T-cell (primary cell): ENCODE measurements at regions not wholly inside any gene's neighbourhood (a gene's known extent, or its start where the extent isn't known, plus 50 kb on each side); places are given as distances from the start of the nearest gene placed in this dataset.

ENCODE experiments used
- ATAC-seq, 4 experiments: fragments of 200-7000 bp in 3 of 4; fragments of 150-1000 bp in 1 of 4; cut with Tn5 transposase; replicated peaks in 1 of 4; 1 replicate in 3 of 4; 2 replicates in 1 of 4; pipeline ENCODE4 v1.10.0; 2021; ENCODE audit warnings: moderate library complexity in 3 of 4, mild to moderate bottlenecking in 2 of 4, moderate number of reproducible peaks in 1 of 4
- CTCF ChIA-PET, 2 donors: fragments of 300-600 bp; sonication (Branson Sonifier 250); formaldehyde crosslinking; loops; one replicate each; lab custom pipeline; 2022; ENCODE audit warnings: antibody characterized with exemption in 2 of 2; lab: Charles Lee
- POLR2A ChIA-PET, 2 donors: fragments of 300-600 bp; sonication (Branson Sonifier 250); formaldehyde crosslinking; loops; one replicate each; lab custom pipeline; 2022; ENCODE audit warnings: antibody characterized with exemption in 2 of 2; lab: Charles Lee
- DNase-seq, 35 experiments: peaks; one replicate each; pipeline versions ENCODE4 v3.0.0 to v3.0.0-alpha.2; 2013 to 2023
- H3K27ac ChIP-seq: one replicate; pipeline ENCODE4 v1.5.1; 2013; ENCODE audit warnings: low read length
- H3K27me3 ChIP-seq, 2 experiments: replicated peaks in 1 of 2; 1 replicate in 1 of 2; 2 replicates in 1 of 2; pipeline versions ENCODE4 v1.6.1 to v1.7.0; 2013; ENCODE audit warnings: low read length in 1 of 2, mixed read lengths in 1 of 2; ENCODE audit not compliant: control insufficient read depth in 2 of 2, insufficient read depth in 2 of 2; ENCODE audit errors: extremely low read depth in 1 of 2
- H3K36me3 ChIP-seq, 2 donors: 1 replicate in 1 of 2; 2 replicates in 1 of 2; pipeline versions ENCODE4 v1.6.1 to v1.7.0; 2013; ENCODE audit warnings: low read length in 1 of 2; ENCODE audit not compliant: control insufficient read depth in 2 of 2, insufficient read depth in 1 of 2; ENCODE audit errors: extremely low read depth in 1 of 2
- H3K4me1 ChIP-seq, 2 experiments: 1 replicate in 1 of 2; 2 replicates in 1 of 2; pipeline versions ENCODE4 v1.6.1 to v1.7.0; 2013; ENCODE audit warnings: low read length in 2 of 2, mixed read lengths in 1 of 2; ENCODE audit not compliant: insufficient read depth in 2 of 2, control insufficient read depth in 1 of 2; ENCODE audit errors: extremely low read depth in 1 of 2
- H3K4me3 ChIP-seq, 2 donors: 1 replicate in 1 of 2; 2 replicates in 1 of 2; pipeline versions ENCODE4 v1.5.1 to v1.7.0; 2013; ENCODE audit warnings: mild to moderate bottlenecking in 2 of 2, low read length in 1 of 2, moderate library complexity in 1 of 2; ENCODE audit not compliant: control insufficient read depth in 1 of 2; ENCODE audit errors: extremely low read depth in 1 of 2
- H3K9me3 ChIP-seq: 2 replicates; pipeline ENCODE4 v1.7.0; 2013
- H3K27ac Mint-ChIP-seq, 2 donors: one replicate each; pipeline ENCODE4 v1.8.0; 2020 to 2021; ENCODE audit warnings: mild to moderate bottlenecking in 2 of 2, mixed read lengths in 2 of 2
- H3K27me3 Mint-ChIP-seq, 2 donors: one replicate each; pipeline ENCODE4 v1.8.0; 2021 to 2022; ENCODE audit warnings: mixed read lengths in 2 of 2
- H3K36me3 Mint-ChIP-seq: one replicate; pipeline ENCODE4 v1.8.0; 2021; ENCODE audit warnings: mixed read lengths
- H3K4me1 Mint-ChIP-seq, 3 donors: one replicate each; pipeline ENCODE4 v1.8.0; 2020 to 2022; ENCODE audit warnings: mixed read lengths in 3 of 3, mild to moderate bottlenecking in 1 of 3
- H3K4me3 Mint-ChIP-seq, 3 donors: one replicate each; pipeline ENCODE4 v1.8.0; 2020 to 2022; ENCODE audit warnings: mild to moderate bottlenecking in 3 of 3, mixed read lengths in 3 of 3, moderate library complexity in 3 of 3
- H3K9me3 Mint-ChIP-seq, 3 donors: one replicate each; pipeline ENCODE4 v1.8.0; 2020 to 2022; ENCODE audit warnings: mixed read lengths in 3 of 3
- WGBS: methylation state at CpG from one replicate; pipeline ENCODE4 v1.1.5; 2013; ENCODE audit warnings: missing lambda C conversion rate; ENCODE audit not compliant: insufficient coverage; 5-methylcytosine and 5-hydroxymethylcytosine counted together

DNA sequence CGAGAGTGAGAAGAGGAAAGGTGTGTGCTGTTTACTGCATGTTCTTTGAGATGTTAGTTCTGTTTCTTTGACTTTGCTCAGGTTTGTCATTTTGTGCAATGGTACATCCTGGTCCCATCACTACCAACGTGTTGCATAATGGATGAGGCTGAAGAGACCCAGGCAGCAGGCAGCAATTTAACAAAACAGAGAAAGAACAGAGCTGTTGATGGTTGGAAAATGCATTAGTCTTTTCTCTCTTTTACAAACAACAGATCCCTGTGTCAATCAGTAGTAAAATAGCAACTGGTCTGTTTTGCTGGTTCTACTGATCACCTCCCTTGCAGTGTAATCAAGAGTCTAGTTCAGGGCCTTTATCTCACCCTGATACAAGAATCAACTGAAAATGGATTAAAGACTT lies 64.8 kb upstream of the LIMCH1 start:
- no peaks in the 10 kb centered on the region for H3K9me3 ChIP-seq
- Mint-ChIP-seq H3K4me3 (no peak overlapping the region), H3K36me3 (no peaks in the 10 kb centered on the region), H3K27ac (no peak overlapping the region), H3K9me3 (peaks cover 0 to 11% (median 2%) of the 10 kb centered on the region in 3 donors), H3K27me3 (peaks cover 3 to 15% of the 10 kb centered on the region in 2 donors), H3K4me1 (no peaks in the 10 kb centered on the region)
- H3K27me3 ChIP-seq: no peaks in the 10 kb centered on the region
- H3K4me3 ChIP-seq: no peak overlapping the region
- ChIA-PET POLR2A (no interaction called here), CTCF (no interaction called here)
- H3K36me3 ChIP-seq: no peaks in the 10 kb centered on the region
- no peak for ATAC-seq
- no peak for DNase-seq
- no CpG with 5 or more reads among the region's 2 CpGs for WGBS
- no peaks in the 10 kb centered on the region for H3K4me1 ChIP-seq
- no peak overlapping the region for H3K27ac ChIP-seq

DNA sequence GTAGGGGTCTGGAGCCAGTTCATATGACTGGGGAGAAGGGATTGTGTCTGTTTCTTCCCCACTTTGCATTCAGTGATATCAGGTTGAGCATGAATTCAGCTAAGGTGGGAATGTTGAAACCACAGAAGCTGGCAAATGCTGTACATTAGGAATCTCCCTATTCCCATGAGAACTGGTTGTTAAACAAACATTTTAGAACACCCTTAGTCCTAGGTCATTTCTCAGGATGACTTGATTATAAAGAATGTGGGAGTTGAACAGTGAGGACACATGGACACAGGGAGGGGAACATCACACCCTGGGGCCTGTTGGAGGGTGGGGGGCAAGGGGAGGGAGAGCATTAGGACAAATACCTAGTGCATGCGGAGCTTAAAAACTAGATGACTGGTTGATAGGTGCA lies 62.6 kb upstream of the LIMCH1 start:
- no peaks in the 10 kb centered on the region for H3K4me1 Mint-ChIP-seq
- H3K27me3 Mint-ChIP-seq: peaks cover 2 to 10% of the 10 kb centered on the region in 2 donors
- ATAC-seq (no peak), DNase-seq (no peak)
- H3K9me3 Mint-ChIP-seq: peaks cover 0 to 6% (median 2%) of the 10 kb centered on the region in 3 donors
- no peak overlapping the region for H3K27ac Mint-ChIP-seq
- POLR2A ChIA-PET: no interaction called here
- H3K4me3 ChIP-seq: no peak overlapping the region
- H3K4me3 Mint-ChIP-seq: no peak overlapping the region
- H3K9me3 ChIP-seq: no peaks in the 10 kb centered on the region
- WGBS: no CpG with 5 or more reads among the region's 1 CpG
- CTCF ChIA-PET: no interaction called here
- no peaks in the 10 kb centered on the region for H3K4me1 ChIP-seq
- H3K27me3 ChIP-seq: no peaks in the 10 kb centered on the region
- no peaks in the 10 kb centered on the region for H3K36me3 ChIP-seq
- H3K27ac ChIP-seq: no peak overlapping the region
- no peaks in the 10 kb centered on the region for H3K36me3 Mint-ChIP-seq

DNA sequence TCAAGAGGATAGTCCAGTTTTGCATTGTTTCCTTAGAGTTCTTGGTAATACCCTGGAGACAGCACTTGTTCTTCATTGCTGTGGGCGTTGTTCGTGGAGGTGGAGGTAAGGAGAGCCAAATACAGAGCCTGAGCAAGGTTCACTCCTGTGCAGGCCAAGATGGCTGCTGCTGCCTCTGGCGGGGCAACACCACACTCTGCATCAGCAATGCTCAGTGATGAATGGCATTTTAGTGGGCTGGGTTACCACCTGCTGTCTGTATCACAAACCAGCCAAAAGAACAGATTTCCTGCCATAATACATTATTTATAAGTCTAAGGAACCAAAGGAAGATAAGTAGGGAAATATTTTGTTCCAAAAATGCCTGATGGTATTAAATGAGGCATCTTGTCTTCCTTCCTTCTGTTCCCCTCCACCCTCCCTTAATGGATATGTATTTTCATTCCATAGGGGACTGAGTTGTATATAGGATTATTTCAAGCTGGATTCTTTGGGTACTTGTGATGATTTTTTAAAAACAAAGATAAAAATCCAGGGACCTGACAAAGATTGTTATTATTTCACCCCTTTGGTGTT lies 61.6 kb upstream of the LIMCH1 start:
- no peak overlapping the region for H3K4me3 Mint-ChIP-seq
- H3K27me3 Mint-ChIP-seq: peaks cover 2 to 10% of the 10 kb centered on the region in 2 donors
- Histone ChIP-seq H3K27me3 (no peaks in the 10 kb centered on the region), H3K4me3 (no peak overlapping the region), H3K4me1 (no peaks in the 10 kb centered on the region), H3K27ac (no peak overlapping the region), H3K36me3 (no peaks in the 10 kb centered on the region), H3K9me3 (no peaks in the 10 kb centered on the region)
- no peaks in the 10 kb centered on the region for H3K36me3 Mint-ChIP-seq
- no peak overlapping the region for H3K27ac Mint-ChIP-seq
- WGBS: 92% methylated on average over 2 of the region's 3 CpGs
- peaks cover 0 to 4% (median 2%) of the 10 kb centered on the region in 3 donors for H3K9me3 Mint-ChIP-seq
- DNase-seq: no peak
- no peaks in the 10 kb centered on the region for H3K4me1 Mint-ChIP-seq
- no peak for ATAC-seq
- POLR2A ChIA-PET: no interaction called here
- CTCF ChIA-PET: no interaction called here

DNA sequence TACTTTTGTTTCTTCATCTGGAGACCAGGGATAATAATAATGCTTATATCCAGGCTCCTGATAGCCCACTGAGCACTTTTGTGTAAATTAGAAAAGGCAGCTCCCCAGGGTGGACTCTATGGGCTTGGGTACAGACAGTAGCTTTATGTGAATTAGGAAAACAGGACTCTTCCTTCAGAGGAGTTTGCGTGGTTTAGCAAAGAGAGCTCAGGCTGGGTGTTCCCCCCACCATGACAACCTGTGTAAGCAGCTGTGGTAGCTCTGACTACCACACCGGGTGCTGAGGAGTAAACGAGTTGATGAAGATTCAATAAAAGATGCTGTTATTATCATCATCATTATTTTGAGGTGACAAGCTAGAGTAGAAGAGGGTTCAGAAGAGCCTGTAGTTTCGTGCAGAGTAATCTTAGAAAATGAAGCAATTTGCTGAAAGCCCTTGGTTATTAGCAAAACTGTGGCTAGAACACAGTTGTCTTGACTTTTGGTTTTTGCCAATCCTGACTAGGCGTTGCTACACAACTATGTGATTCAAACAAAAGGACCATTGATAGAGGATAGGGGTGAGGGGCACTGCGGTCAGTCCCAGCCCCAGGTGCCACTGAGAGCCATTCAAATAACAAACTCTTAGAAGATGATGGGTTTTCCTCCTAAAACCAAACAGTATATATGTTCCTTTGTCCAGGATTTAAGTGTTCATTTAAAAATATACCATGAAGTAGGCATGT lies 60.6 kb upstream of the LIMCH1 start:
- Histone ChIP-seq H3K4me1 (no peaks in the 10 kb centered on the region), H3K36me3 (no peaks in the 10 kb centered on the region), H3K4me3 (no peak overlapping the region), H3K9me3 (no peaks in the 10 kb centered on the region), H3K27me3 (no peaks in the 10 kb centered on the region), H3K27ac (no peak overlapping the region)
- POLR2A ChIA-PET: no interaction called here
- peaks cover under 1 to 6% of the 10 kb centered on the region in 2 donors for H3K27me3 Mint-ChIP-seq
- CTCF ChIA-PET: interaction anchor here in 1 of 2 donors (0.6 kb wide), 1 partner anchor 25 kb away, joined by 7 read pairs; no protein-coding TSS in a partner anchor
- no peak overlapping the region for H3K27ac Mint-ChIP-seq
- no peak for ATAC-seq
- H3K9me3 Mint-ChIP-seq: peaks cover 0 to 2% (median 0%) of the 10 kb centered on the region in 3 donors
- WGBS: 57% methylated on average over 1 of the region's 6 CpGs
- no peaks in the 10 kb centered on the region for H3K36me3 Mint-ChIP-seq
- no peak overlapping the region for H3K4me3 Mint-ChIP-seq
- H3K4me1 Mint-ChIP-seq: no peaks in the 10 kb centered on the region
- DNase-seq: no peak

DNA sequence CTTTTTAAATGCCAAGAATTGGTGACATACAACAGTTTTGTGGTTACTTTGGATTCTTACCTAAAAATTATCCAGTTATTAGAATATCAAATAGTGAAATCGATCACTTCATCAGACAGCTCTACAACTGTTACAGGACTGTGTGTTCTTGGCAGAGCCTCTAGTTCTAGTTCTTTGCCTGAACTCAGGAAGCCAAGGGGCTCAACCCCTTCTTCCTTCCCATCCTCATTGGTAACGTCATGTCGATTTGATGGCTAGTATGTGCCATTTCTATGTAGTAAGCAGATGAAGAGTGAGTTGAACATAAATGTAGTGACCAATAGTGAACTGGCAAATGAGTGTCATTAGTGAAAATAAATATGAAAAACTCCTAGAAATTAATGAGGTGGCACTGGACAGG lies 59.4 kb upstream of the LIMCH1 start:
- ATAC-seq (no peak), DNase-seq (no peak)
- Mint-ChIP-seq H3K36me3 (no peaks in the 10 kb centered on the region), H3K27ac (no peak overlapping the region), H3K4me1 (no peaks in the 10 kb centered on the region), H3K9me3 (peaks cover 0 to 2% (median 0%) of the 10 kb centered on the region in 3 donors), H3K27me3 (no peaks in the 10 kb centered on the region), H3K4me3 (no peak overlapping the region)
- H3K27ac ChIP-seq: no peak overlapping the region
- ChIA-PET CTCF (no interaction called here), POLR2A (no interaction called here)
- H3K27me3 ChIP-seq: no peaks in the 10 kb centered on the region
- no peaks in the 10 kb centered on the region for H3K4me1 ChIP-seq
- H3K36me3 ChIP-seq: no peaks in the 10 kb centered on the region
- H3K9me3 ChIP-seq: no peaks in the 10 kb centered on the region
- H3K4me3 ChIP-seq: no peak overlapping the region
- no CpG with 5 or more reads among the region's 3 CpGs for WGBS

DNA sequence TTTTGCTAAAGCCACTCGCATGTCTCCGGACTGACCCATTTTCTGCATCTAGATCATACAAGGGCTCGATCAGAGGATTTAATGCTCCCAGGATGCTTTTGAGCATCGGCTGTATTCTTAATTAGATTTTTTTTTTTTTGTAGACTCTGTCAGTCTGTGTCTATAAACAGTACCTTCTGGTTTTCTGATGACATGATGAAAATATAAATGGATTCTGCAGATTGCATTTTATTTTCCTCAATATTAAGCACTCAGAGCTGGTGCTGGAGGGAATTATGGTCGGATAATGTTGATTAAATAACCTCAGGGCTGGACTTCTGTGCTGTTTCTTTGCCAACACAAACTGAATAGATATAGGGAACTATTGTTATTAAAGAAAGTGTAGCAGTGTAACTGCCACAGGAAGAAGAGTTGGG lies 57.1 kb upstream of the LIMCH1 start:
- H3K27ac Mint-ChIP-seq: no peak overlapping the region
- DNase-seq (no peak), ATAC-seq (no peak)
- no peaks in the 10 kb centered on the region for H3K4me1 Mint-ChIP-seq
- 74% methylated on average over 3 of the region's 5 CpGs for WGBS
- H3K36me3 Mint-ChIP-seq: no peaks in the 10 kb centered on the region
- H3K4me3 ChIP-seq: no peak overlapping the region
- no peaks in the 10 kb centered on the region for H3K4me1 ChIP-seq
- peaks cover 0 to 2% (median 0%) of the 10 kb centered on the region in 3 donors for H3K9me3 Mint-ChIP-seq
- ChIA-PET POLR2A (no interaction called here), CTCF (interaction anchor here in 1 of 2 donors (0.7 kb wide), 2 partner anchors 380 to 400 kb away, joined by 3 read pairs; no protein-coding TSS in a partner anchor)
- H3K4me3 Mint-ChIP-seq: no peak overlapping the region
- no peaks in the 10 kb centered on the region for H3K27me3 ChIP-seq
- H3K27me3 Mint-ChIP-seq: no peaks in the 10 kb centered on the region
- H3K27ac ChIP-seq: no peak overlapping the region
- H3K9me3 ChIP-seq: no peaks in the 10 kb centered on the region
- no peaks in the 10 kb centered on the region for H3K36me3 ChIP-seq
